SU-DHL-6 (cell line): ENCODE measurements at regions not wholly inside any gene's neighbourhood (a gene's known extent, or its start where the extent isn't known, plus 50 kb on each side); places are given as distances from the start of the nearest gene placed in this dataset.

Experiments used
- CTCF ChIP-seq: fragments of 200-600 bp; sonication (generic); IDR thresholded peaks from one replicate; pipeline ENCODE4 v1.5.1; 2017; ENCODE audit warnings: antibody characterized with exemption, mild to moderate bottlenecking, low read length, moderate library complexity; ENCODE audit not compliant: insufficient read depth, poor library complexity, severe bottlenecking
- EZH2phosphoT487 ChIP-seq: fragments of 200-600 bp; sonication (generic), shearing (Covaris generic); conservative IDR thresholded peaks from 2 replicates; pipeline ENCODE4 v1.6.1; 2018; ENCODE audit warnings: mild to moderate bottlenecking, antibody characterized with exemption, low read length, moderate library complexity, mixed read lengths

- no peak for TF ChIP-seq CTCF
- no peak for TF ChIP-seq EZH2phosphoT487
These were observed 141.1 kb upstream of the RAD23B start for GRCh38 chr9:107141967-107142366.
